HEK293 (cell line): ENCODE measurements at regions not wholly inside any gene's neighbourhood (a gene's known extent, or its start where the extent isn't known, plus 50 kb on each side); places are given as distances from the start of the nearest gene placed in this dataset.

ENCODE experiments used
- CTCF ChIP-seq: fragments of 450-650 bp; formaldehyde crosslinking; IDR thresholded peaks from 2 replicates; pipeline ENCODE4 v1.5.1; 2016; ENCODE audit warnings: missing biosample characterization, missing genetic modification characterization
- ELK4 ChIP-seq: IDR thresholded peaks from 2 replicates; pipeline ENCODE4 v1.6.1; 2011; ENCODE audit warnings: mild to moderate bottlenecking, low read depth, low read length, borderline replicate concordance
- KLF1 ChIP-seq: fragments of 450-650 bp; formaldehyde crosslinking; IDR thresholded peaks from 2 replicates; pipeline ENCODE4 v1.5.1; 2016; ENCODE audit warnings: missing biosample characterization, missing genetic modification characterization
- OVOL3 ChIP-seq: fragments of 450-650 bp; formaldehyde crosslinking; IDR thresholded peaks from 2 replicates; pipeline ENCODE4 v1.5.1; 2016; ENCODE audit warnings: missing biosample characterization, missing genetic modification characterization
- REST ChIP-seq: fragments of 450-650 bp; formaldehyde crosslinking; IDR thresholded peaks from 2 replicates; pipeline ENCODE4 v1.5.1; 2016; ENCODE audit warnings: missing biosample characterization, missing genetic modification characterization
- ZBTB20 ChIP-seq: fragments of 450-650 bp; formaldehyde crosslinking; IDR thresholded peaks from 2 replicates; pipeline ENCODE4 v1.5.1; 2016; ENCODE audit warnings: missing biosample characterization, missing genetic modification characterization
- ZNF24 ChIP-seq: fragments of 450-650 bp; formaldehyde crosslinking; IDR thresholded peaks from 2 replicates; pipeline ENCODE4 v1.5.1; 2016; ENCODE audit warnings: missing biosample characterization, missing genetic modification characterization
- ZNF37A ChIP-seq: fragments of 450-650 bp; IDR thresholded peaks from 2 replicates; pipeline ENCODE4 v1.5.1; 2018; ENCODE audit warnings: missing biosample characterization, missing genetic modification characterization
- ZNF48 ChIP-seq: fragments of 450-650 bp; formaldehyde crosslinking; IDR thresholded peaks from 2 replicates; pipeline ENCODE4 v1.5.1; 2016; ENCODE audit warnings: missing biosample characterization, missing genetic modification characterization
- ZNF571 ChIP-seq: fragments of 450-650 bp; formaldehyde crosslinking; IDR thresholded peaks from 2 replicates; pipeline ENCODE4 v1.5.0; 2017; ENCODE audit warnings: missing biosample characterization, missing genetic modification characterization

GRCh38 chr3:10632741-10633140 lies 127.4 kb upstream of the ATP2B2 start:
- TF ChIP-seq CTCF (tag by site-specific recombination): no peak
- TF ChIP-seq ELK4: no peak
- TF ChIP-seq ZNF37A (tag by site-specific recombination): no peak
- no peak for TF ChIP-seq KLF1 (tag by site-specific recombination)
- TF ChIP-seq ZNF24 (tag by site-specific recombination): no peak
- no peak for TF ChIP-seq ZBTB20 (tag by site-specific recombination)
- no peak for TF ChIP-seq ZNF48 (tag by site-specific recombination)
- TF ChIP-seq ZNF571 (tag by site-specific recombination): no peak
- no peak for TF ChIP-seq REST (tag by site-specific recombination)
- no peak for TF ChIP-seq OVOL3 (tag by site-specific recombination)
